Right ventricle myocardium inferior (tissue), 1 donor: ENCODE measurements at regions not wholly inside any gene's neighbourhood (a gene's known extent, or its start where the extent isn't known, plus 50 kb on each side); places are given as distances from the start of the nearest gene placed in this dataset.

Source experiments
- ATAC-seq: fragments of 200-7000 bp; cut with Tn5 transposase; one replicate; pipeline ENCODE4 v1.9.1; 2020; ENCODE audit warnings: mild to moderate bottlenecking, moderate library complexity
- DNase-seq: peaks from one replicate; pipeline ENCODE4 v3.0.0; 2021; ENCODE audit errors: missing footprints
- intact Hi-C: fragments of 100-400 bp; cut with DNase I; formaldehyde crosslinking; loops from one replicate; pipeline ENCODE4 v1.11.0; 2022
- donor health status: DM: no; HTN: yes; CAD: no; lungs with severe emphysema.

DNA sequence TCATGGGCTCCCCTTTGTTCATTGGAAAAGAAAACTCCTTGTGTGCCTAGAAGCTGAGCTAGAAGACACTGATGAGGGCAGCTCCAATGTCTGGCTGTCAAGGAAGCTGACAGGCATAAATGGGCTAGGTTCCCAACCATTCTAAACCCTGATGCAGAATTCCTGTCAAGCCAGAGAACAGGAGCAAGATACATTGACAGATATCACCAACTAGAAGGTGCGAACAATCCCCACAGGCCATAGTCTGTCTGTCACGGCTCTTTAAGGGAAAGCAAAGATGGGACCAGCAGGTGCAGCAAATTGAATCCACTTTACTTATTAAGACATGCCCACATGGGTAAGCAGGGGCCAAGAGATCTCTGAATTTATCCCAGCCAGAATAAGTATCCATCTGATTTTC is 617.9 kb upstream of the POT1 start:
- ATAC-seq (no peak), DNase-seq (no peak)
- intact Hi-C loops = no loop called here

GRCh38 chr7:125530553-125530952 is 600.9 kb upstream of the POT1 start:
- DNase-seq (no peak), ATAC-seq (no peak)
- intact Hi-C loops = no loop called here

DNA sequence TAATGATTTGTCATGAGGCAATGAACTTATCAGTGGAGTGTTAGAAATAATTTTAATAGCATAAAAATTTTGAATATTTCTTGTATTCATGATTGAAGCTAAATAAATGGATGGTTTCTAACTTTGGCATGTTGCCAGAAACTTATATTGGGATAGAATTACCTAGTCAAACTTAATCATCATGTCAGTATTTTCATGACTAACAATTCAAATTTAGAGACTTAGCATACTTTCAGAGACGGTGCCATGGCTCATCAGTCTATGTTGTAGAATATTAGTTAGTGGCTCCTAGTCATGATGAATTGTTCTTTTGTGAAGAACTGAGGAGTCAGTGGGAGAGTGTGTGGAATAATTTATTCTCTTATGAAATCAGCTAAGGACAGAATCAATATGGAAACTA is 599.6 kb upstream of the POT1 start:
- ATAC-seq (no peak), DNase-seq (no peak)
- intact Hi-C loops = no loop called here

DNA sequence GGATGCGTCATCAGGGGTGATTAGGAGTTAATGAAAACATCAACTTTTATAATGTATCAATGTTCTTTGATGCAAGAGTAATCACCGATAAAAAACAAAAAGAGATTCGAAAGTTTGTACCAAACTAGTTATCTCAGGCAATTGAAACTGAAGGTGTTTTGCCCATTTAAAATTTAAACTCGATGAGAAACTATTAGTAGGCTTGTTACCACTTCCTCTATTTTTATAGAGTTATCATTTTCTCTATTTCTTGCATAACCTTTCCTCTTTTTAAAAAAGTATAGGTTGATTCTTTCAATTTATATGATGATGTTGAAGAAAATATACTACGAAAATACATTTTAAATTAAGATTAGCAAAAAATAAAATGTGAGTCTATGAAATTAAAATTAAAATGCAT is 597.3 kb upstream of the POT1 start:
- intact Hi-C loops = no loop called here
- DNase-seq (no peak), ATAC-seq (no peak)

DNA sequence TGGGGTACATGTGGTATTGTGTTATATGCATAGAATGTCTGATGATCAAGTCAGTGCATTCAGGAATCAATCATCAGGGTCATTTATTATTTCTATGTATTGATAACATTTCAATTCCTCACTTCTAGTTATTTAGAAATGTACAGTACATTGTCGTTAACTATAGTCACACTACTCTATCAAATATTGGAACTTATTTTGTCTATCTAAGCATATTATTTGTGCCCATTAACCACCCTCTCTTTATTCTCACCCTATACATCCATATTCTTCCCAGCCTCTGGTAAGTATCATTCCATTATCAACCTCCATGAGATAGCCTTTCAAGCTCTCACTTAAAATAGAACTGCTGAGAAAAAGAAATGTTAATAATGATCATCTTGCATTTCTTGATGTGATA is 596.5 kb upstream of the POT1 start:
- DNase-seq (no peak), ATAC-seq (no peak)
- intact Hi-C loops = no loop called here

- ATAC-seq (no peak), DNase-seq (no peak)
- intact Hi-C loops = no loop called here
These were observed 586.6 kb upstream of the POT1 start for GRCh38 chr7:125516194-125516593.

DNA sequence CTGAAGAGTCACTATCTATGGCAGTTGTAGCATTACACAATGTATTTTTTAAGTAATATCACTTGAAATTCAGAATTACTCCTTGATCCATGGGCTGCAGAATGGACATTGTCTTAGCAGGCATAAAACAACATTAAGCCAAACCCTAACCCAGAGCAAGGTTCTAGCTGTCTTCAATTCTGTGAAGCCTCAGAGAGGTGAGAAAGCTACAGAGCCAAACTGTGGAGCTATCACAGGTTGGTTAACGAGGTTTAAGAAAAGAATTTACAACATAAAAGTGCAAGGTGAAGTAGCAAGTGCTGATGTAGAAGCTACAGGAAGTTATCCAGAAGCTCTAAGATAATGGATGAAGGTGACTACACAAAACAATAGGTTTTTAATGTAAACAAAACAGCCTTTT is 582.7 kb upstream of the POT1 start:
- ATAC-seq (no peak), DNase-seq (no peak)
- intact Hi-C loops = no loop called here

- DNase-seq (no peak), ATAC-seq (no peak)
- intact Hi-C loops = no loop called here
These were observed 581.7 kb upstream of the POT1 start for GRCh38 chr7:125511310-125511709.

GRCh38 chr7:125506331-125506730 is 576.7 kb upstream of the POT1 start:
- intact Hi-C loops = no loop called here
- DNase-seq = no peak
- no peak for ATAC-seq

DNA sequence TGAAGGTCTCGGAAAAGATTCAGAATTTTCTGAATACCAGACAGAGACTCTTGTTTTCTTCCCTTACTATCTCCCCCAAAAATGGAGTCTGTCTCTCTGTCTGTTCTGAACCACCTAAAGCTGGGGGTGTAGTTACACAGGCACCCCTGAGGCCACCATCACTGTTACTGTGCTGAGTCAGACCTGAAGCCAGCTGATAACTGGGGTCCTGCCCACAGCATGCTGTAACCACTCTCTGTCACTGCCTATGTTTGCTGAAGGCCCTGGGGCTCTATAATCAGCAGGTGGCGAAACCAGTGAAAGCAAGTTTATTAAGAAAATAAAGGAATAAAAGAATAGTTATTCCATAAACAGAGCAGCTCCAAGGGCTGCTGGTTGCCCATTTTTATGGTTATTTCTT is 575.2 kb upstream of the POT1 start:
- no peak for DNase-seq
- intact Hi-C loops = no loop called here
- ATAC-seq = no peak

DNA sequence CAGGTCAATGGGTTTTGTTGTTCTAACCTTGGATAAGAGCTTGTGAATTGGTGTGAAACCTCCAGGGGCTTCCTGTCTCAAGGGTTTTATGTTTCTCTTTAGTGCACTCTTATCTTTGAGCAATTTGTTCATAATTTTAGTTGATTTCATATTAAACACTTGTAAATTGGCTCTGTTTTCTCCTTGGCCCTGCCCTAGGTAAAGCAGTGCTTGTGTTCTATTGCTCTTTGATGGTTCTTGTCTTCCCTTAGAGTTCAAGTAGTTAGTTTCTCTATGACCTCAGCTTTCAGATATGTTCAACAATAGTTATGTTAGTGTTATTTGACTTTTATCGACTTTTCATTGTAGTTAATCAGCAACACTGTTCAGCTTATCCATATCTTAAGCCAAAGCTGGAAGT is 566.4 kb upstream of the POT1 start:
- DNase-seq (no peak), ATAC-seq (no peak)
- intact Hi-C loops = no loop called here

DNA sequence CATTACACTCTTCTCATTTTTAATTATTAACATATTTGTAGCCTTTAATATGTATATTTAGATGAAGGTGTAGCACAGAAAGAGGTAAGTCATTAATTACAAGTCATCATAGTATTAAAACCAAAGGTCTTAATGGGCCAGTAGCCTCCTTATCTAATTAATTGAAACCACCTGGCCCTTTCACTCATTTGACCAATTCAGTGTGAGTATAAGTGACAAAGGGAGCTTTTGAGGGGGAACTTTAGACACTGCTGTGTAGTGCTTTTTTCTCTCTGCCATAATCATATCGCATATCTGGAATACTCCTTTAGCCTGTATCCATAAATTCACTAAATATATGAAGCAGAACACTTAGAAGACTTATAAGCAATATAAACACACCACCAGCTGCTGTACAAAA is 562.9 kb upstream of the POT1 start:
- intact Hi-C loops = no loop called here
- DNase-seq (no peak), ATAC-seq (no peak)

DNA sequence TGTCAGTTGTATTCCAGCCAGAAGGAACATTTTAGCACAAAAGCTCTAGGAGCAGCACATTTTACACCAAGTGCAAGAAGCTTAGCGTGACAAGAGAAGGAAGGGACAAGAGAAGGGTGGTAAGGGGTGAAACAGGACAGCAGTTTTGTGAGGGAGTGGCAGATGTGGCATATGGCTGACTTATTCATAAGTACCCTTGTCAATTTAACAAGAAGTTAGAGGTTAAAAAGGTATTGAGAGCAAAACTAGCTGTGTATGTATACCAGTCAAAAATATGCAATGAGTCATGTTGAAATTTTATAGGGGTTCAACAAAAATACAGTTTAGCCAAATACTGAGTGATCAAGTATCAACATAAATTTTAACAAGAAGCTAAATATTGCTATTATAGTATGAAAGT is 561.5 kb upstream of the POT1 start:
- intact Hi-C loops = no loop called here
- DNase-seq (no peak), ATAC-seq (no peak)

DNA sequence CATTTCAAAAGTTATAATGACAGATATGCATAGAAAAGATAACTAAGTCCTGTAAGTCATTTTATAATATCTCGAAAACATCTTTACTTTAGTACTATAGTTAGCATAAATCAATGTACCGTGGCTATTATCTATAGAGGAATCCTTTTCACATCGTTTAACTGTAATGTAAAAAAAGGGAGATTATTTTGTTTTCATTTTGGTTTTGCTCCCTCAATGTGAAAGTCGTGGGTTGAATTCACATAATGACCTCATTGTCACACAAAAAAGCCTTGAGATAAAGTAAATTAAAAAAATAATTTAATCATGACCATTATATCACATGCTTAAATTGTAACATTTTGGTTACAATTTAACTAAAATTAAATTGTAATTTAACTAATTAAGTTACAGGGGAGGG is 560.5 kb upstream of the POT1 start:
- DNase-seq (no peak), ATAC-seq (no peak)
- intact Hi-C loops = no loop called here

DNA sequence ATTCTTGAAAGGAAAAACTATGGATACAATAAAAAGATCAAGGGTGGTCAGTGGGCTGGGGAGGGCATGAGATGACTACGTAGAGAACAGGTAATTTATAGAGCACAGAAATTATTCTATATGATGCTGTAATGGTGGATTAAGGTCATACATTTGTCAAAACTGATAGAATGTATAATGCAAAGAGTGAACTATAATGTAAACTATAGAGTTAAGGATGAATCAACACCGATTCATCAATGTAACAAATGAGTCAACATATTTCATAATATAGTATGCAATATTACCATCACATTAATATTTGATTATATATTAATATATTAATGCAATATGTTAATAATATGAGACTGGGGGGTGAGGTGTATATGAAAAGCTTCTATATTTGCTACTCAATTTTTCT is 555.6 kb upstream of the POT1 start:
- DNase-seq (no peak), ATAC-seq (no peak)
- intact Hi-C loops = no loop called here

- DNase-seq (no peak), ATAC-seq (no peak)
- intact Hi-C loops = no loop called here
These were observed 555.1 kb upstream of the POT1 start for GRCh38 chr7:125484755-125485154.

- intact Hi-C loops = no loop called here
- no peak for ATAC-seq
- no peak for DNase-seq
These were observed 551.7 kb upstream of the POT1 start for GRCh38 chr7:125481323-125481722.

GRCh38 chr7:125480762-125481161 is 551.1 kb upstream of the POT1 start:
- ATAC-seq = no peak
- intact Hi-C loops = no loop called here
- no peak for DNase-seq

- no peak for ATAC-seq
- intact Hi-C loops = no loop called here
- peak; percentile 25 for DNase-seq
These were observed 539.2 kb upstream of the POT1 start for GRCh38 chr7:125468855-125469174.

GRCh38 chr7:125467996-125468854 is 538.6 kb upstream of the POT1 start:
- intact Hi-C loops = no loop called here
- ATAC-seq = no peak
- DNase-seq = peak; percentile 20

GRCh38 chr7:125465527-125465926 is 535.9 kb upstream of the POT1 start:
- no peak for ATAC-seq
- intact Hi-C loops = no loop called here
- no peak for DNase-seq
